HCT116 (cell line): ENCODE measurements at regions not wholly inside any gene's neighbourhood (a gene's known extent, or its start where the extent isn't known, plus 50 kb on each side); places are given as distances from the start of the nearest gene placed in this dataset.

Source experiments
- ATAC-seq: fragments of 200-7000 bp; cut with Tn5 transposase; 2 replicates; pipeline ENCODE4 v1.9.1; 2020; ENCODE audit warnings: mild to moderate bottlenecking, moderate library complexity
- BruUV-seq: library from RNA; stranded (reverse); fragments of 400-500 nt; replicated peaks from 2 replicates; lab custom pipeline; 2021; lab: Mats Ljungman, UMichigan
- CTCF ChIA-PET: fragments of 300-600 bp; sonication (Branson Sonifier 250); formaldehyde crosslinking; loops from one replicate; lab custom pipeline; 2021; ENCODE audit warnings: antibody characterized with exemption; lab: Charles Lee
- POLR2A ChIA-PET: fragments of 300-600, 350-600 bp; sonication (Branson Sonifier 250); formaldehyde crosslinking; loops from one replicate; lab custom pipeline; 2021; ENCODE audit warnings: antibody characterized with exemption; lab: Charles Lee
- RAD21 ChIA-PET, 2 experiments: fragments of 300-600 bp; sonication (Branson Sonifier 250); formaldehyde crosslinking; loops; one replicate each; lab custom pipeline; 2023; ENCODE audit warnings: low total read pairs in 2 of 2; ENCODE audit not compliant: uncharacterized antibody in 2 of 2, unreplicated experiment in 2 of 2, low non-redundant PET in 1 of 2; lab: Charles Lee
- DNase-seq: peaks from one replicate; pipeline ENCODE4 v3.0.0-alpha.2; 2010; ENCODE audit warnings: low read depth, low spot score
- H2AFZ ChIP-seq: fragments of 200-600 bp; shearing (Covaris generic), sonication (generic); 2 replicates; pipeline ENCODE4 v1.6.1; 2017; ENCODE audit warnings: low read depth, mixed run types, mixed read lengths, antibody characterized with exemption, low read length; ENCODE audit not compliant: poor library complexity, severe bottlenecking
- H3K27ac ChIP-seq: 2 replicates; pipeline ENCODE4 v1.5.1; 2012; ENCODE audit warnings: low read depth, low read length
- H3K27me3 ChIP-seq: fragments of 200-600 bp; sonication (generic); 2 replicates; pipeline ENCODE4 v1.6.1; 2016; ENCODE audit warnings: mixed run types, low read length, mixed read lengths; ENCODE audit not compliant: insufficient read depth
- H3K36me3 ChIP-seq, 2 experiments: fragments of 200-500 bp in 1 of 2; fragments of 200-600 bp in 1 of 2; sonication (Bioruptor generic) in 1 of 2; sonication (generic) in 1 of 2; 2 replicates each; pipeline versions ENCODE4 v1.5.1 to v1.6.1; 2014 to 2016; ENCODE audit warnings: low read length in 2 of 2, inconsistent platforms in 1 of 2, mixed read lengths in 1 of 2, mixed run types in 1 of 2; ENCODE audit not compliant: insufficient read depth in 2 of 2, control insufficient read depth in 1 of 2
- H3K4me1 ChIP-seq, 2 experiments: fragments of 200-600 bp in 1 of 2; sonication (generic) in 1 of 2; 2 replicates each; pipeline versions ENCODE4 v1.5.1 to v1.6.1; 2012 to 2017; ENCODE audit warnings: low read length in 2 of 2, inconsistent platforms in 1 of 2, mild to moderate bottlenecking in 1 of 2, mixed read lengths in 1 of 2, mixed run types in 1 of 2, moderate library complexity in 1 of 2; ENCODE audit not compliant: insufficient read depth in 2 of 2, control insufficient read depth in 1 of 2
- H3K4me2 ChIP-seq: fragments of 200-600 bp; sonication (generic); 2 replicates; pipeline ENCODE4 v1.6.1; 2017; ENCODE audit warnings: mixed run types, low read length, mixed read lengths
- H3K4me3 ChIP-seq, 2 experiments: fragments of 200-600 bp in 1 of 2; sonication (generic) in 1 of 2; replicated peaks in 1 of 2; 2 replicates each; pipeline ENCODE4 v1.5.1; 2011 to 2016; ENCODE audit warnings: low read length in 2 of 2, control low read depth in 1 of 2, low read depth in 1 of 2, mild to moderate bottlenecking in 1 of 2, mixed read lengths in 1 of 2, mixed run types in 1 of 2
- H3K79me2 ChIP-seq: fragments of 200-600 bp; sonication (generic); 2 replicates; pipeline ENCODE4 v1.6.1; 2017; ENCODE audit warnings: mild to moderate bottlenecking, mixed run types, low read length, moderate library complexity, mixed read lengths; ENCODE audit not compliant: insufficient read depth
- H3K9ac ChIP-seq: fragments of 200-600 bp; sonication (generic); 2 replicates; pipeline ENCODE4 v1.6.1; 2016; ENCODE audit warnings: low read length, mixed read lengths
- H3K9me2 ChIP-seq: fragments of 200-600 bp; sonication (generic), shearing (Covaris generic); 2 replicates; pipeline ENCODE4 v1.6.1; 2017; ENCODE audit warnings: mixed run types, mild to moderate bottlenecking, moderate library complexity; ENCODE audit not compliant: insufficient read depth
- H3K9me3 ChIP-seq, 2 experiments: fragments of 200-500 bp in 1 of 2; fragments of 200-600 bp in 1 of 2; sonication (Bioruptor generic) in 1 of 2; sonication (generic) in 1 of 2; 2 replicates each; pipeline ENCODE4 v1.6.1; 2014 to 2017; ENCODE audit warnings: low read length in 2 of 2, mixed read lengths in 2 of 2, inconsistent platforms in 1 of 2, low read depth in 1 of 2, mild to moderate bottlenecking in 1 of 2, mixed run types in 1 of 2, moderate library complexity in 1 of 2; ENCODE audit not compliant: control insufficient read depth in 1 of 2, insufficient read depth in 1 of 2
- H4K20me1 ChIP-seq: fragments of 200-600 bp; sonication (generic), shearing (Covaris generic); 2 replicates; pipeline ENCODE4 v1.6.1; 2017; ENCODE audit warnings: mixed run types, mild to moderate bottlenecking, moderate library complexity; ENCODE audit not compliant: insufficient read depth
- ATF3 ChIP-seq: IDR thresholded peaks from 2 replicates; pipeline ENCODE4 v1.6.1; 2012
- CBX3 ChIP-seq: IDR thresholded peaks from 2 replicates; pipeline ENCODE4 v1.6.1; 2012; ENCODE audit warnings: low read depth
- EGR1 ChIP-seq: IDR thresholded peaks from 2 replicates; pipeline ENCODE4 v1.6.1; 2012; ENCODE audit warnings: low read depth
- ELF1 ChIP-seq: IDR thresholded peaks from 2 replicates; pipeline ENCODE4 v1.6.1; 2012; ENCODE audit warnings: low read depth, borderline replicate concordance
- EZH2 ChIP-seq: fragments of 200-600 bp; sonication (generic); IDR thresholded peaks from 2 replicates; pipeline ENCODE4 v1.6.1; 2017; ENCODE audit warnings: antibody characterized with exemption, mixed run types
- EZH2phosphoT487 ChIP-seq: fragments of 200-600 bp; IDR thresholded peaks from 2 replicates; pipeline ENCODE4 v1.6.1; 2018; ENCODE audit warnings: antibody characterized with exemption, borderline replicate concordance
- FOSL1 ChIP-seq: IDR thresholded peaks from 2 replicates; pipeline ENCODE4 v1.6.1; 2012; ENCODE audit warnings: low read depth
- POLR2A ChIP-seq: IDR thresholded peaks from 2 replicates; pipeline ENCODE4 v1.7.0; 2011; ENCODE audit warnings: borderline replicate concordance; ENCODE audit not compliant: insufficient read depth, insufficient read length; ENCODE audit errors: extremely low read depth
- POLR2AphosphoS5 ChIP-seq: IDR thresholded peaks from 2 replicates; pipeline ENCODE4 v1.6.1; 2011; ENCODE audit warnings: mild to moderate bottlenecking, low read depth, low read length, moderate library complexity
- RAD21 ChIP-seq: IDR thresholded peaks from 2 replicates; pipeline ENCODE4 v1.6.1; 2012; ENCODE audit warnings: low read depth, mild to moderate bottlenecking
- SIN3A ChIP-seq: IDR thresholded peaks from 2 replicates; pipeline ENCODE4 v1.6.1; 2012; ENCODE audit warnings: low read depth
- TCF7L2 ChIP-seq: IDR thresholded peaks from 2 replicates; pipeline ENCODE4 v1.7.0; 2011; ENCODE audit warnings: borderline replicate concordance, inconsistent platforms; ENCODE audit not compliant: insufficient read depth, insufficient read length; ENCODE audit errors: extremely low read depth
- YY1 ChIP-seq: IDR thresholded peaks from 2 replicates; pipeline ENCODE4 v1.6.1; 2011; ENCODE audit warnings: low read length, low read depth, moderate library complexity, mild to moderate bottlenecking; ENCODE audit not compliant: insufficient replicate concordance; ENCODE audit errors: extremely low read depth
- ZFX ChIP-seq: fragments of 450-650 bp; IDR thresholded peaks from 2 replicates; pipeline ENCODE4 v1.6.1; 2017
- intact Hi-C: fragments of 100-400 bp; cut with micrococcal nuclease; formaldehyde crosslinking; loops from 2 replicates; pipeline ENCODE4 v1.10.0; 2022

GRCh38 chr6:44685213-44685612 is 297.7 kb downstream of the CDC5L start:
- Histone ChIP-seq H3K27me3 (no peaks in the 10 kb centered on the region), H3K4me3 (no peak overlapping the region), H3K9ac (no peak overlapping the region), H4K20me1 (no peaks in the 10 kb centered on the region), H3K4me2 (no peak overlapping the region), H3K27ac (no peak overlapping the region), H3K36me3 (no peaks in the 10 kb centered on the region), H3K9me3 (no peaks in the 10 kb centered on the region), H2AFZ (no peak overlapping the region), H3K9me2 (no peaks in the 10 kb centered on the region), H3K4me1 (no peaks in the 10 kb centered on the region), H3K79me2 (no peaks in the 10 kb centered on the region)
- POLR2A ChIA-PET: no interaction called here
- TF ChIP-seq RAD21: no peak
- no peak for TF ChIP-seq POLR2AphosphoS5
- no TSS peak for BruUV-seq
- intact Hi-C loops: no loop called here
- no peak for ATAC-seq
- DNase-seq: no peak
- CTCF ChIA-PET: no interaction called here
- RAD21 ChIA-PET: no interaction called here

- Histone ChIP-seq H3K9me3 (no peaks in the 10 kb centered on the region), H2AFZ (peak overlapping the region; percentile 11), H3K4me1 (no peaks in the 10 kb centered on the region), H3K9ac (no peak overlapping the region), H3K27me3 (no peaks in the 10 kb centered on the region), H3K4me2 (no peak overlapping the region), H3K36me3 (no peaks in the 10 kb centered on the region), H3K79me2 (no peaks in the 10 kb centered on the region), H3K27ac (no peak overlapping the region), H3K4me3 (no peak overlapping the region), H4K20me1 (no peaks in the 10 kb centered on the region), H3K9me2 (no peaks in the 10 kb centered on the region)
- RAD21 ChIA-PET: no interaction called here
- POLR2A ChIA-PET: no interaction called here
- ATAC-seq (no peak), DNase-seq (no peak)
- no peak for TF ChIP-seq POLR2AphosphoS5
- no peak for TF ChIP-seq EGR1
- TF ChIP-seq FOSL1: no peak
- no peak for TF ChIP-seq EZH2
- TF ChIP-seq ELF1: no peak
- no peak for TF ChIP-seq CBX3
- TF ChIP-seq SIN3A: no peak
- no peak for TF ChIP-seq ZFX
- TF ChIP-seq EZH2phosphoT487: no peak
- TF ChIP-seq YY1: no peak
- no peak for TF ChIP-seq TCF7L2
- no peak for TF ChIP-seq POLR2A
- no peak for TF ChIP-seq ATF3
- intact Hi-C loops: no loop called here
- BruUV-seq: no TSS peak
- CTCF ChIA-PET: no interaction called here
These were observed 308.6 kb downstream of the CDC5L start for GRCh38 chr6:44696099-44696498.
